ENCODE measurements at regions not wholly inside any gene's neighbourhood (a gene's known extent, or its start where the extent isn't known, plus 50 kb on each side); places are given as distances from the start of the nearest gene placed in this dataset.

- no peaks in the 10 kb centered on the region for H3K9me3 ChIP-seq (ENCODE audit: control insufficient read depth, low read length)
- no peaks in the 10 kb centered on the region for H3K36me3 ChIP-seq (ENCODE audit: control insufficient read depth, insufficient read depth, low read length)
- WGBS, 2 experiments, result 79 to 90% methylated on average over 2 of the region's 2 CpGs
- H3K27me3 ChIP-seq (ENCODE audit: control insufficient read depth, insufficient read depth, low read length, poor library complexity, severe bottlenecking), result no peaks in the 10 kb centered on the region
- no peak overlapping the region for H3K4me3 ChIP-seq (ENCODE audit: insufficient read depth, low read depth, low read length)
- H3K4me1 ChIP-seq (ENCODE audit: control insufficient read depth, insufficient read depth, low read length), result no peaks in the 10 kb centered on the region
- H3K27ac ChIP-seq (ENCODE audit: insufficient read depth, low read depth, low read length, poor library complexity, severe bottlenecking), result no peak overlapping the region
These were observed 273.0 kb upstream of the USP15 start for GRCh38 chr12:61987173-61987572.

- 84 to 91% methylated on average over 3 of the region's 3 CpGs for WGBS, 2 experiments
- no peaks in the 10 kb centered on the region for H3K9me3 ChIP-seq (ENCODE audit: control insufficient read depth, low read length)
- no peaks in the 10 kb centered on the region for H3K36me3 ChIP-seq (ENCODE audit: control insufficient read depth, insufficient read depth, low read length)
- H3K4me3 ChIP-seq (ENCODE audit: insufficient read depth, low read depth, low read length), result no peak overlapping the region
- H3K4me1 ChIP-seq (ENCODE audit: control insufficient read depth, insufficient read depth, low read length), result no peaks in the 10 kb centered on the region
- H3K27ac ChIP-seq (ENCODE audit: insufficient read depth, low read depth, low read length, poor library complexity, severe bottlenecking), result no peak overlapping the region
- no peaks in the 10 kb centered on the region for H3K27me3 ChIP-seq (ENCODE audit: control insufficient read depth, insufficient read depth, low read length, poor library complexity, severe bottlenecking)
These were observed 268.5 kb upstream of the USP15 start for GRCh38 chr12:61991661-61992060.

- Histone ChIP-seq H3K36me3 (ENCODE audit: control insufficient read depth, insufficient read depth, low read length) (no peaks in the 10 kb centered on the region), H3K27ac (ENCODE audit: insufficient read depth, low read depth, low read length, poor library complexity, severe bottlenecking) (no peak overlapping the region), H3K4me3 (ENCODE audit: insufficient read depth, low read depth, low read length) (no peak overlapping the region), H3K4me1 (ENCODE audit: control insufficient read depth, insufficient read depth, low read length) (no peaks in the 10 kb centered on the region), H3K27me3 (ENCODE audit: control insufficient read depth, insufficient read depth, low read length, poor library complexity, severe bottlenecking) (no peaks in the 10 kb centered on the region), H3K9me3 (ENCODE audit: control insufficient read depth, low read length) (no peaks in the 10 kb centered on the region)
- WGBS, 2 experiments, result 17 to 60% methylated on average over 1 to 2 of the region's 2 CpGs
These were observed 266.4 kb upstream of the USP15 start for GRCh38 chr12:61993734-61994345.

- Histone ChIP-seq H3K4me3 (ENCODE audit: insufficient read depth, low read depth, low read length) (no peak overlapping the region), H3K27ac (ENCODE audit: insufficient read depth, low read depth, low read length, poor library complexity, severe bottlenecking) (no peak overlapping the region), H3K9me3 (ENCODE audit: control insufficient read depth, low read length) (no peaks in the 10 kb centered on the region), H3K36me3 (ENCODE audit: control insufficient read depth, insufficient read depth, low read length) (no peaks in the 10 kb centered on the region), H3K4me1 (ENCODE audit: control insufficient read depth, insufficient read depth, low read length) (no peaks in the 10 kb centered on the region), H3K27me3 (ENCODE audit: control insufficient read depth, insufficient read depth, low read length, poor library complexity, severe bottlenecking) (no peaks in the 10 kb centered on the region)
- WGBS, 2 experiments, result 86 to 93% methylated on average over 1 of the region's 1 CpG
These were observed 263.5 kb upstream of the USP15 start for GRCh38 chr12:61996717-61997116.

DNA sequence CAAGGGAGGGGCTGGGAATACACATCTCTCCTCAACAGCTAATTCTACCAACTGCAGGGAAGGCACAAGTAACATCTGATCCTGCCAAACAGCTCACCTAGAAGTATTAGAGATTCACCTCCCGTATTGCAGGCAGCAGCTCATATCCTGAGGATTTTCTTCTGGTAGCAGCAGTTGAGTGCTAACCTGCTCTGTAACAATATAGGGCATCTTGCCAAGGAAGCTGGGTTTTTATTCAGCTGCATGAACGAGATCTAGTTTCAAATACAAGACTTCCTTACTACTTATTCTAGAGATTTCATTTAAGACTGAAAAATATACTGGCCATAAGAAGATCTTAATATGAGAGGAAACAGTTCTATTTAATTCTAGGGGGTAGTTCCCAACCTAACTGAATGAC, 261.4 kb upstream of the USP15 start:
- no peaks in the 10 kb centered on the region for H3K27me3 ChIP-seq (ENCODE audit: control insufficient read depth, insufficient read depth, low read length, poor library complexity, severe bottlenecking)
- WGBS, 2 experiments, result 81 to 85% methylated on average over 1 to 2 of the region's 2 CpGs
- no peak overlapping the region for H3K4me3 ChIP-seq (ENCODE audit: insufficient read depth, low read depth, low read length)
- H3K9me3 ChIP-seq (ENCODE audit: control insufficient read depth, low read length), result no peaks in the 10 kb centered on the region
- no peaks in the 10 kb centered on the region for H3K36me3 ChIP-seq (ENCODE audit: control insufficient read depth, insufficient read depth, low read length)
- no peaks in the 10 kb centered on the region for H3K4me1 ChIP-seq (ENCODE audit: control insufficient read depth, insufficient read depth, low read length)
- H3K27ac ChIP-seq (ENCODE audit: insufficient read depth, low read depth, low read length, poor library complexity, severe bottlenecking), result no peak overlapping the region

DNA sequence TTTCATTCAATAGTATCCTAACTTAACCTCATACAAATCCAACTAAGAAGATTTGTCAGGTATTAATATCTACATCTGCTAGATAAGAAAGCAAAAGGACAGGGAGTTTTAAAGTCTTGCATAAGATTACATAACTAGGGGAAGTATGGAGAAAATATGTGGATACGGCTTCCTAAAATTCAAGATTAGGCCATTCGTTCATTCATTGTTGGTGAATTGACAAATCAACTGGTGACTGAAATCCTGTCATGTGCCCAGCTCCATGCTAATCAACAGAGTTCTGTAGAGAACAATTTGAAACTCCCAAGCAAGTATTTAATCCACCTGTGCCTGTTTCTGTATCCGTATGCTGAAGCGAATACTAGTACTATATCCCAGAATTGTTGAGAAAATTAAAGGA, 260.9 kb upstream of the USP15 start:
- no peaks in the 10 kb centered on the region for H3K27me3 ChIP-seq (ENCODE audit: control insufficient read depth, insufficient read depth, low read length, poor library complexity, severe bottlenecking)
- H3K9me3 ChIP-seq (ENCODE audit: control insufficient read depth, low read length), result no peaks in the 10 kb centered on the region
- no peak overlapping the region for H3K27ac ChIP-seq (ENCODE audit: insufficient read depth, low read depth, low read length, poor library complexity, severe bottlenecking)
- no peaks in the 10 kb centered on the region for H3K4me1 ChIP-seq (ENCODE audit: control insufficient read depth, insufficient read depth, low read length)
- WGBS, 2 experiments, result 68 to 73% methylated on average over 4 of the region's 4 CpGs
- H3K36me3 ChIP-seq (ENCODE audit: control insufficient read depth, insufficient read depth, low read length), result no peaks in the 10 kb centered on the region
- H3K4me3 ChIP-seq (ENCODE audit: insufficient read depth, low read depth, low read length), result no peak overlapping the region

DNA sequence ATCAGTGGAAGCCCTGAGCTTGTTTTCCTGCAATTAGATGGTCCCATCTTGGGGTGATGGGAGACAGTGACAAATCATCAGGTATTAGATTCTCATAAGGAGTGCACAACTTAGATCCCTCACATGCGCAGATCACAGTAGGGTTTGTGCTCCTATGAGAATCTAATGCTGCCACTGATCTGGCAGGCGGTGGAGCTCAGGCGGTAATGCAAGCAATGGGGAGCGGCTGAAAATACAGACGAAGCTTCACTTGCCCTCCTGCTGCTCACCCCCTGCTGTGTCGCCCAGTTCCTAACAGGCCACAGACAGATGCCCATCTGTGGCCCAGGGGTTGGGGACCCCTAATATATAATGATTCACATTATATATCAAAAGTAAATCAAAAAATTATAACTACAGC, 258.8 kb upstream of the USP15 start:
- 74 to 77% methylated on average over 6 of the region's 6 CpGs for WGBS, 2 experiments
- H3K9me3 ChIP-seq (ENCODE audit: control insufficient read depth, low read length), result no peaks in the 10 kb centered on the region
- no peaks in the 10 kb centered on the region for H3K27me3 ChIP-seq (ENCODE audit: control insufficient read depth, insufficient read depth, low read length, poor library complexity, severe bottlenecking)
- no peak overlapping the region for H3K27ac ChIP-seq (ENCODE audit: insufficient read depth, low read depth, low read length, poor library complexity, severe bottlenecking)
- no peak overlapping the region for H3K4me3 ChIP-seq (ENCODE audit: insufficient read depth, low read depth, low read length)
- H3K36me3 ChIP-seq (ENCODE audit: control insufficient read depth, insufficient read depth, low read length), result no peaks in the 10 kb centered on the region
- no peaks in the 10 kb centered on the region for H3K4me1 ChIP-seq (ENCODE audit: control insufficient read depth, insufficient read depth, low read length)

GRCh38 chr12:62003226-62003625, 257.0 kb upstream of the USP15 start:
- Histone ChIP-seq H3K4me3 (ENCODE audit: insufficient read depth, low read depth, low read length) (no peak overlapping the region), H3K4me1 (ENCODE audit: control insufficient read depth, insufficient read depth, low read length) (no peaks in the 10 kb centered on the region), H3K27ac (ENCODE audit: insufficient read depth, low read depth, low read length, poor library complexity, severe bottlenecking) (no peak overlapping the region), H3K27me3 (ENCODE audit: control insufficient read depth, insufficient read depth, low read length, poor library complexity, severe bottlenecking) (no peaks in the 10 kb centered on the region), H3K9me3 (ENCODE audit: control insufficient read depth, low read length) (no peaks in the 10 kb centered on the region), H3K36me3 (ENCODE audit: control insufficient read depth, insufficient read depth, low read length) (no peaks in the 10 kb centered on the region)
- 90 to 94% methylated on average over 1 of the region's 1 CpG for WGBS, 2 experiments

- no peak overlapping the region for H3K4me3 ChIP-seq (ENCODE audit: insufficient read depth, low read depth, low read length)
- no peaks in the 10 kb centered on the region for H3K4me1 ChIP-seq (ENCODE audit: control insufficient read depth, insufficient read depth, low read length)
- H3K27ac ChIP-seq (ENCODE audit: insufficient read depth, low read depth, low read length, poor library complexity, severe bottlenecking), result no peak overlapping the region
- H3K27me3 ChIP-seq (ENCODE audit: control insufficient read depth, insufficient read depth, low read length, poor library complexity, severe bottlenecking), result no peaks in the 10 kb centered on the region
- 97 to 100% methylated on average over 1 to 2 of the region's 2 CpGs for WGBS, 2 experiments
- H3K36me3 ChIP-seq (ENCODE audit: control insufficient read depth, insufficient read depth, low read length), result no peaks in the 10 kb centered on the region
- H3K9me3 ChIP-seq (ENCODE audit: control insufficient read depth, low read length), result no peaks in the 10 kb centered on the region
These were observed 256.5 kb upstream of the USP15 start for GRCh38 chr12:62003701-62004100.

GRCh38 chr12:62005615-62006014, 254.6 kb upstream of the USP15 start:
- Histone ChIP-seq H3K36me3 (ENCODE audit: control insufficient read depth, insufficient read depth, low read length) (no peaks in the 10 kb centered on the region), H3K27me3 (ENCODE audit: control insufficient read depth, insufficient read depth, low read length, poor library complexity, severe bottlenecking) (no peaks in the 10 kb centered on the region), H3K9me3 (ENCODE audit: control insufficient read depth, low read length) (no peaks in the 10 kb centered on the region), H3K4me1 (ENCODE audit: control insufficient read depth, insufficient read depth, low read length) (no peaks in the 10 kb centered on the region), H3K27ac (ENCODE audit: insufficient read depth, low read depth, low read length, poor library complexity, severe bottlenecking) (no peak overlapping the region), H3K4me3 (ENCODE audit: insufficient read depth, low read depth, low read length) (no peak overlapping the region)
- WGBS, 2 experiments, result 85 to 90% methylated on average over 2 of the region's 2 CpGs

Data from ectodermal cell (in vitro differentiated cells).